AG04450 (cell line): ENCODE measurements at regions not wholly inside any gene's neighbourhood (a gene's known extent, or its start where the extent isn't known, plus 50 kb on each side); places are given as distances from the start of the nearest gene placed in this dataset.

Experiments used
- CTCF ChIA-PET: fragments of 300-600, 350-600 bp; formaldehyde crosslinking; extraction: SDS; loops from one replicate; lab custom pipeline; 2022; ENCODE audit warnings: antibody characterized with exemption, inconsistent platforms; lab: Charles Lee
- POLR2A ChIA-PET: fragments of 350-600 bp; formaldehyde crosslinking; extraction: SDS; loops from one replicate; lab custom pipeline; 2021; ENCODE audit warnings: antibody characterized with exemption, inconsistent platforms; lab: Yijun Ruan, JAX
- DNase-seq: peaks from one replicate; pipeline ENCODE4 v3.0.0-alpha.2; 2011; ENCODE audit warnings: low read depth, low spot score
- H3K27ac ChIP-seq: one replicate; pipeline ENCODE4 v1.5.1; 2012; ENCODE audit warnings: low read depth, low read length, control low read depth
- H3K27me3 ChIP-seq: one replicate; pipeline ENCODE4 v1.6.0; 2012; ENCODE audit warnings: low read length; ENCODE audit not compliant: control insufficient read depth, insufficient read depth
- H3K4me3 ChIP-seq: 2 replicates; pipeline ENCODE4 v1.5.1; 2011; ENCODE audit warnings: mild to moderate bottlenecking, low read depth, low read length, control low read depth
- H3K9me3 ChIP-seq: 2 replicates; pipeline ENCODE4 v1.5.1; 2012; ENCODE audit warnings: low read length; ENCODE audit not compliant: control insufficient read depth, insufficient read depth
- TF ChIP-seq, protein P1 (sequence below): IDR thresholded peaks from 2 replicates; pipeline ENCODE4 v1.5.1; 2011; ENCODE audit warnings: low read depth, low read length, control low read depth, inconsistent platforms

DNA sequence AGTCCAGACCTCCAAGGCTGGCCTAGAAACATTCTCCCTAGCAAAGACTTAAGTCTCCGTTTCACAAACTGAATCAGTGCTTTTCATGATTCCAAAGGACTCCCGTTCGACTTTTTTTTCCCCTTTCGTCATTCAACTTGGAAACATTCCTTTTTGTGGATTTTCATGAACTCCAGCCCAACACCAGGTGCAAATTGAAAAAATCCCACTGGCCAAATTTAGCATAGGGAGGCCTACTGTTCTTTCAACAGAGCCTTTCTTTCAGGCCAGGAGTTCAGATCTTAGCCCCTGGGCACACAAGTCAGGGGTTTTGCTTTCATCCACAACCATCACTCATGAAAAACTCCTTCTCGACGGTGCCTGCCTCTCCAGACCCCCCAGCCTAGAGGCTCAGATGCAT is 285.3 kb downstream of the PIK3R1 start:
- Histone ChIP-seq H3K4me3 (no peak overlapping the region), H3K27me3 (no peaks in the 10 kb centered on the region), H3K27ac (no peak overlapping the region), H3K9me3 (peaks cover 7% of the 10 kb centered on the region; the same call in 1 of the 2 replicates)
- TF ChIP-seq, protein P1, sequence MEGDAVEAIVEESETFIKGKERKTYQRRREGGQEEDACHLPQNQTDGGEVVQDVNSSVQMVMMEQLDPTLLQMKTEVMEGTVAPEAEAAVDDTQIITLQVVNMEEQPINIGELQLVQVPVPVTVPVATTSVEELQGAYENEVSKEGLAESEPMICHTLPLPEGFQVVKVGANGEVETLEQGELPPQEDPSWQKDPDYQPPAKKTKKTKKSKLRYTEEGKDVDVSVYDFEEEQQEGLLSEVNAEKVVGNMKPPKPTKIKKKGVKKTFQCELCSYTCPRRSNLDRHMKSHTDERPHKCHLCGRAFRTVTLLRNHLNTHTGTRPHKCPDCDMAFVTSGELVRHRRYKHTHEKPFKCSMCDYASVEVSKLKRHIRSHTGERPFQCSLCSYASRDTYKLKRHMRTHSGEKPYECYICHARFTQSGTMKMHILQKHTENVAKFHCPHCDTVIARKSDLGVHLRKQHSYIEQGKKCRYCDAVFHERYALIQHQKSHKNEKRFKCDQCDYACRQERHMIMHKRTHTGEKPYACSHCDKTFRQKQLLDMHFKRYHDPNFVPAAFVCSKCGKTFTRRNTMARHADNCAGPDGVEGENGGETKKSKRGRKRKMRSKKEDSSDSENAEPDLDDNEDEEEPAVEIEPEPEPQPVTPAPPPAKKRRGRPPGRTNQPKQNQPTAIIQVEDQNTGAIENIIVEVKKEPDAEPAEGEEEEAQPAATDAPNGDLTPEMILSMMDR: no peak
- CTCF ChIA-PET: no interaction called here
- DNase-seq: no peak
- POLR2A ChIA-PET: no interaction called here

DNA sequence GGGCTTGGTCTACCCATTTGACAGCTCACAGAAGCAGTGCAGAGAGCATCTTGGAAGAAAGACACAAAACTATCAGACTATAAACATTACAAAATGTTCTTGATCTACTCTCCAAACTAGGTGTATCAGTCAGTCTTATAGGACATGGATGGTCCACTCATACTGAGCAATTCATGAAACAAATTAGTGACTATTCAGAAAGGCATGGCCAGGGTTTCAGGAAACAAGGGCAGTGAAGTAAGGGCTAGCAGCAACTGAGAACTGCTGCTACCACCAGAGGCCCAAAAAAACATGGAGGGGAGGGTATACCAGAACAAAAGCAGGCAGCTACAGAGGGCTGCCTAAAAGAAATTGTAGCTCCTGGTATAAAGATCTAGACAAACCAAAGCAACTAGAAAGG is 287.0 kb downstream of the PIK3R1 start:
- Histone ChIP-seq H3K4me3 (no peak overlapping the region), H3K9me3 (peaks cover 7% of the 10 kb centered on the region; the same call in 1 of the 2 replicates), H3K27ac (no peak overlapping the region), H3K27me3 (no peaks in the 10 kb centered on the region)
- ChIA-PET CTCF (no interaction called here), POLR2A (interaction anchor here (1.1 kb wide), 1 partner anchor 456 kb away, joined by 3 read pairs; no protein-coding TSS in a partner anchor)
- no peak for DNase-seq
- TF ChIP-seq, protein P1: no peak

DNA sequence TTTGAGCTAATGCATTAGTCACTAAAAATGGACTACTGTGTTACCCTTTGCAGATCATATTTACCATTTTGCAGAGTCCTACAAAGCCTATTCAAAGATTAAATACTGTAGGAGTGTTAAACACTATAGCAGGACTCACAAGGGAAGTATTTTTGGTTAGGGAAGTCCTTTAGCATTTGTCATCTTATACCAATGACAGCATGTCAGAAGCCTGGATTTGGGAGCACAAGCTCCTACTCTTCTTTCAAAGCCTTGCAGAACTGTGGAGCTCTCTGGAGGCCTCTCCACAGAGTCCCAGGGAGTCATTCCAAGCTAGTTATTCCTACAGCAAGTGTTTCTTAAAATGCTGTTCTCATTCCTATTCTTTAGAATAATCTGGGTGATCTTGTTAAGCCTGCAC is 288.8 kb downstream of the PIK3R1 start:
- TF ChIP-seq, protein P1: no peak
- Histone ChIP-seq H3K27me3 (no peaks in the 10 kb centered on the region), H3K27ac (no peak overlapping the region), H3K9me3 (no peaks in the 10 kb centered on the region), H3K4me3 (no peak overlapping the region)
- POLR2A ChIA-PET: no interaction called here
- no peak for DNase-seq
- CTCF ChIA-PET: no interaction called here

DNA sequence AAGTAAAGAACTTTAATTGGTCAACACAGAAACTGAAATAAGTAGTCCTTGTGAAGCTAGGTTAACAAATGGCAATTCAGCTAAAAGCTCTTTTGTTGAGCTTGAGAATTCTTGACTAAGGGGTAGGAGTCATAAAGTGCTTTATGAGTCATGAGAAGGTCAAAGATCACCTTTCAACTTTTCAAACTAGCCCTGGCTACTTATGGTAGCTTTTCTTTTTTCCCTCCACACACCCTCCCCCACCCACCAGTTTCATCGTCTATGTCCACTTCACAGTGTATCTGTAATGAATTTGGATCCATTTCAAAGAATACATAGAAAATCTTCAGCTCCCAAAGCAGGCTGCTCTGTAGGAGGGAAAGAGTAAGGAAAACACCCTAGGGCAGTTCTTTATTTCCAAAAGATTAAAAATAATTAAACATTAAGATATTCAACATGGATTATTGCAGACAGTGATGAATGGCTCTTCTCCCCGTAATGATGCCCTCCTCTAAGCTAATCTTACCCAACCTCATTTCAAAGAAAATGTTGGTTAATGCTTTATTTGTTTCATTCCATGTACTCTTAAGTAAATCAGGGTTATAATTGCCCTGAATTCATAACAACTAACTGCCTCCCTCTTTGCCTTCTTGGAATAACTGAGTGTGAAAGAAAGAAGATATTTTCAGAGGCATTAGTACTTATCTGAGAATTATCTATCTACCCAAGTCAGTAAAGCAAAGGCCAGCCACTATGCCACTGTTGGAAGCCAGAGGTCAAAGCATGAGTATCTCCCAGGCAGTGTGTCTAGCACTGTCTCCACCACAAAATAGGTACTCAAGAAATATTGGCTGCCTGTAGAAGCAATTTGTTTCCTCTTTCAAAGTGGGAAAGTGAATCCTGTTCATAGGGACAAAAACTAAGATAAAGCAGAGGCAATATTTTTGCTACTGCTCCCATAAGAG is 290.6 kb downstream of the PIK3R1 start:
- H3K9me3 ChIP-seq: no peaks in the 10 kb centered on the region
- no peak overlapping the region for H3K27ac ChIP-seq
- no peaks in the 10 kb centered on the region for H3K27me3 ChIP-seq
- POLR2A ChIA-PET: interaction anchor here (1.4 kb wide), 1 partner anchor 291 kb away, joined by 3 read pairs; the partner anchor contains the start of gene PIK3R1
- CTCF ChIA-PET: no interaction called here
- no peak for DNase-seq
- H3K4me3 ChIP-seq: no peak overlapping the region
- TF ChIP-seq, protein P1: no peak

DNA sequence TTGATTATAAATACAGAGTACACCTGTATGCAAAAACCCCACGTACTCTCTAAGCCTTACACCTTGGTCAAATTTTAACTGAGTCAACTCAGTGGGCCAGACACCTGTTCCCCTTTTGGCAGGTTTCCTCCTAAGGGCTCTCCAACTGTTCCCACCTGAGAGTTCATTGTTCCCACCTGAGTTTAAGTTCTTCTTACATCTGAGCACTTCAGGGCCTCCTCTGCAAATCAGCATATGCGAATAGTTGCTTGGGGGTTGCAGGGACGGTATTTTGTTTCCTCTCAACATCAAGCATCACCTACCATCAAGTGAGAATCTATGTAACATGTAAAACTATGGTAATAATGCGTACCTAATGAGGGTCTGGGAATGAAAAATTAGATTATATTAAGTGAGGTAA is 300.0 kb downstream of the PIK3R1 start:
- ChIA-PET CTCF (no interaction called here), POLR2A (no interaction called here)
- H3K27ac ChIP-seq: no peak overlapping the region
- no peaks in the 10 kb centered on the region for H3K9me3 ChIP-seq
- TF ChIP-seq, protein P1: no peak
- no peak overlapping the region for H3K4me3 ChIP-seq
- DNase-seq: no peak
- peaks cover 2% of the 10 kb centered on the region for H3K27me3 ChIP-seq
